HL-60 (cell line): ENCODE measurements at regions not wholly inside any gene's neighbourhood (a gene's known extent, or its start where the extent isn't known, plus 50 kb on each side); places are given as distances from the start of the nearest gene placed in this dataset.

ENCODE experiments used
- DNase-seq, 2 experiments: peaks; one replicate each; pipeline ENCODE4 v3.0.0-alpha.2; 2010 to 2020; ENCODE audit warnings: low read depth in 1 of 2, low spot score in 1 of 2
- H3K27ac ChIP-seq: fragments of 250-450 bp; sonication (Bioruptor Pico); replicated peaks from 2 replicates; pipeline ENCODE4 v1.5.1; 2020; ENCODE audit warnings: mild to moderate bottlenecking, moderate library complexity
- H3K27me3 ChIP-seq: fragments of 250-450 bp; sonication (Bioruptor Pico); 2 replicates; pipeline ENCODE4 v1.5.1; 2021; ENCODE audit warnings: mild to moderate bottlenecking, moderate library complexity; ENCODE audit not compliant: insufficient read depth, poor library complexity, severe bottlenecking
- H3K4me3 ChIP-seq: replicated peaks from 2 replicates; pipeline ENCODE4 v1.5.1; 2011; ENCODE audit warnings: mild to moderate bottlenecking, control low read depth, low read length; ENCODE audit not compliant: insufficient read depth
- CTCF ChIP-seq: IDR thresholded peaks from one replicate; pipeline ENCODE4 v1.5.1; 2011; ENCODE audit warnings: low read length, control low read depth, inconsistent platforms; ENCODE audit not compliant: insufficient read depth
- GABPA ChIP-seq: IDR thresholded peaks from 2 replicates; pipeline ENCODE4 v1.6.1; 2012; ENCODE audit warnings: low read depth
- POLR2AphosphoS5 ChIP-seq: IDR thresholded peaks from 2 replicates; pipeline ENCODE4 v1.6.1; 2012; ENCODE audit warnings: low read depth
- REST ChIP-seq: IDR thresholded peaks from 2 replicates; pipeline ENCODE4 v1.6.1; 2012; ENCODE audit warnings: low read depth; ENCODE audit not compliant: insufficient replicate concordance
- SPI1 ChIP-seq: IDR thresholded peaks from 2 replicates; pipeline ENCODE4 v1.6.1; 2012; ENCODE audit warnings: low read depth, mild to moderate bottlenecking, borderline replicate concordance

DNA sequence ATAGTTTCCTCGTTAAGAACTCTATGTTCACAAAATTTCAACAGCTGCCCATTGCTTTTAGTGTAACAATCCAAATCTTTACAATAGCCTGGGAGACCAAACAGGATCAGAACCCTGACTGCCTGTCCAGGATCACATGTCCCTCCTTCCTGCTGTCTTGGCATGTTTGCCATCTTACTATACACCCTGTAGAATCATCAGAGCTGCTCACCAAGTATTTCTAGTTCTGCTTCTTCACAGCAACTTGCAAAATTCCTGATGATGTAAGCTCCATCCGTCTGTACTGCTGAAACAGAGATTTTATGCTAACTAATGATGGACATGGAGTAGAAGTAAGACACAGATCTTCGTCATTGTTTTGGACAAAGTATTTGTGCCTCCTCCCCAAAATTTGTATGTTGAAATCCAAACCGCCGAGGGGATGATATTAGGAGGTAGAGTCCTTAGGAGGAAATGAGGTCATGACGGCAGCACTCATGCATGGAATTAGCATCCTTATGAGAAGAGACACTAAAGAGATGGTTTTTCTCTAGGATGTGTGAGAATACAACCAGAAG is 464.9 kb upstream of the BRINP1 start:
- DNase-seq: no peak
- no peak overlapping the region for H3K27ac ChIP-seq
- TF ChIP-seq POLR2AphosphoS5: no peak
- H3K4me3 ChIP-seq: no peak overlapping the region
- H3K27me3 ChIP-seq: no peaks in the 10 kb centered on the region

DNA sequence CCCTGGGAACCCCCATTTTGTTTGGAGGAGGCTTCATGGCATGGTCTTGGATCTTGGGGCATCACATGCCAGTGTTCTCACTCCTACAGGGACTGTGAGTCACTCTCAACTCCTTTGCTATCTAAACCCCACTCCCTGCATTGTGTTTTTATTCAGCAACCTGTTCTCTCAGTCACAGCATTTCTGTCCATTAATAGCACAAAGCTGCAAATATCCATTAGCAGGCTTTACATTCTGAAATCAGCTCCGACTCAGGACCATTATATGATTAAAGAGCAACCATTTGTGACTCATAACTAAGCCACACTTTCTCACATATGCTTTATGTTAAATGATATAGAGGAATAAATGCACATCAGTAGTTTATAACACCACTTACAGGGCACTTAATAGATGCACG is 462.1 kb upstream of the BRINP1 start:
- H3K27me3 ChIP-seq: no peaks in the 10 kb centered on the region
- H3K27ac ChIP-seq: no peak overlapping the region
- DNase-seq: no peak
- H3K4me3 ChIP-seq: no peak overlapping the region
- TF ChIP-seq REST: no peak
- TF ChIP-seq CTCF: no peak

- no peak overlapping the region for H3K27ac ChIP-seq
- TF ChIP-seq GABPA: no peak
- no peak for TF ChIP-seq REST
- no peak for TF ChIP-seq CTCF
- no peak for TF ChIP-seq POLR2AphosphoS5
- TF ChIP-seq SPI1: no peak
- DNase-seq: no peak
- H3K4me3 ChIP-seq: no peak overlapping the region
- H3K27me3 ChIP-seq: no peaks in the 10 kb centered on the region
These were observed 460.5 kb upstream of the BRINP1 start for GRCh38 chr9:119829748-119830147.

- no peaks in the 10 kb centered on the region for H3K27me3 ChIP-seq
- no peak for TF ChIP-seq SPI1
- TF ChIP-seq GABPA: no peak
These were observed 460.0 kb upstream of the BRINP1 start for GRCh38 chr9:119829186-119829585.

GRCh38 chr9:119827526-119827925 is 458.3 kb upstream of the BRINP1 start:
- no peak overlapping the region for H3K27ac ChIP-seq
- TF ChIP-seq SPI1 (no peak), REST (no peak), POLR2AphosphoS5 (no peak), CTCF (no peak), GABPA (no peak)
- DNase-seq: no peak
- H3K27me3 ChIP-seq: no peaks in the 10 kb centered on the region
- no peak overlapping the region for H3K4me3 ChIP-seq

More at GRCh38 chr9:119829186-119829585, 460.0 kb upstream of the BRINP1 start:
- no peak for DNase-seq
- Histone ChIP-seq H3K4me3 (no peak overlapping the region), H3K27ac (no peak overlapping the region)
